Fibroblast of villous mesenchyme (primary cell): ENCODE measurements at regions not wholly inside any gene's neighbourhood (a gene's known extent, or its start where the extent isn't known, plus 50 kb on each side); places are given as distances from the start of the nearest gene placed in this dataset.

ENCODE experiments used
- DNase-seq: peaks from one replicate; pipeline ENCODE4 v3.0.0-alpha.2; 2010; ENCODE audit warnings: low read depth
- H3K4me3 ChIP-seq: 2 replicates; pipeline ENCODE4 v1.5.1; 2011; ENCODE audit warnings: low read depth, mild to moderate bottlenecking, low read length
- CTCF ChIP-seq: IDR thresholded peaks from 2 replicates; pipeline ENCODE4 v1.5.1; 2012; ENCODE audit warnings: low read depth, mild to moderate bottlenecking, low read length; ENCODE audit not compliant: insufficient read depth

DNA sequence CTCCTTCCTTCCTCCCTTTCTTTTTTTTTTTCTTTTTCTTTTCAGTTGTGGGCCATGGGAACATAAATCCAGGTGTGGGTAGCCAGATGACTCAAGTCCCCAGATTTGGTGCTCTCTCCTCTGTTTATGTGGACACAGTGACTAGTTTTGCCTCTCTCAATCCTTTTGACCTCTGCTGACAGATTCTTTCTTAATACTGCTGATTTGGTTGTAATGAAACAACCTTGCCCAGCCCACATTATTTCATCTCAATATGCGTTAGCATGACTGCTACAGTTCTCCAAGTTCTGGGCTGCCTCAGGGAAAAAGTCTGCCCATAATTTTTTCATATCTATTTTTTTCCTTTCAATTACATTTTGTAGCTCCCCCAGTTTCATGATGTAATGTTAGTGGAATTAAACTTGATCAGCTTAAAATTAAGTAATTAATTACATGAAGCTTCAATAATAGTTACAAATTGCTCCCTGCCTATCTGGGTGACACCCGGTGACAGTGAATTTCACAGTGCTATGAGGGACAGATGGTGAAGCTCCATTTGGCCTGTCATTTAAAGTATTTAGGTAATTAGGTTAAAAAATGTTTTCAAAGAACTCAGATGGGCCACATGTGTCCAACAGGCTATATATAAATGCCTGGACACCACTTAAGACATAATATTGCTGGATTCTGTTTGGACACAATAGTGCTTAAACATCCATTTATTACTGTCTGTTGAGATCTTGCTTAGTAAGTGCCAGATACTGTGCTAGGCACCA lies 118.8 kb upstream of the FRY start:
- H3K4me3 ChIP-seq, result no peak overlapping the region
- no peak for DNase-seq
- no peak for TF ChIP-seq CTCF

GRCh38 chr13:31913459-31913858 lies 118.1 kb upstream of the FRY start:
- DNase-seq, result peak; percentile 35
- H3K4me3 ChIP-seq, result no peak overlapping the region
- TF ChIP-seq CTCF, result peak; percentile 20

GRCh38 chr13:31914843-31915242 lies 116.7 kb upstream of the FRY start:
- no peak for TF ChIP-seq CTCF
- no peak for DNase-seq
- no peak overlapping the region for H3K4me3 ChIP-seq

- TF ChIP-seq CTCF, result no peak
- no peak for DNase-seq
- H3K4me3 ChIP-seq, result no peak overlapping the region
These were observed 112.9 kb upstream of the FRY start for GRCh38 chr13:31918707-31919106.

- no peak overlapping the region for H3K4me3 ChIP-seq
- TF ChIP-seq CTCF, result no peak
- DNase-seq, result no peak
These were observed 112.3 kb upstream of the FRY start for GRCh38 chr13:31919241-31919640.

DNA sequence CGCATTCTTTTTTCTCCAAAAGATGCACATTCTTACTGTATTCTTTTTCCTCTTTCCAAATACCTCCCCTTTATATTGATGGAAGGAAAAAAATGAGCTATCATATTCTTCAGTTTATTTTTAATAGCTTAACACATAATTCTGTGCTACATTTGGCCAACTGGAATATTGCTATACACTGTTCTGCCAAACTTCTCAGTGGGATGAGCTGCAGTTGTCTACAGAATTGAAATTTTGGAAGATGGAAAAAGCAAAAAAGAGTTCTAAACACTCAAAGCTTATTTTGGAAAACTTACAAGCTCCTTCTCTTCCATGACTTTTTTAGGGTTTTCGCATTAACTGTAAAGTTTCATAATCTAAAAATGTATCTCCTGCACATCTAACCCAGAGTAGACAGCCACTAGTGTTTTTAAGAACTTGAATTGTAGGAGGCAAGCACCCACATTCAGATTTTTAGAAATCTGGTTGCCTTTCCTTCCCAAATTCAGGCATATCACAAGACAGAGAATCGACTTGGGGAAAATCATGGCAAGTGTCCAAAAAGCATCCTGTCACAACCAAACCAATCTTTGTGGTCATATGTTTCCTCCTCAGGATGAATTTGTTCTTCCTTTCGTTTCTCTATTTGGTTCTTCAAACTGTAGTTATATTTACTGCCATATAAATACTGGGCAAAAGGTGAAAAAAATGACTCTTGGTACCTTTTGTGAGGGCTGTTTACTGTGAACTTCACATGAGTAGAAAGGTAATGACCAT lies 111.4 kb upstream of the FRY start:
- no peak for TF ChIP-seq CTCF
- no peak for DNase-seq
- H3K4me3 ChIP-seq, result no peak overlapping the region
